ENCODE measurements at regions not wholly inside any gene's neighbourhood (a gene's known extent, or its start where the extent isn't known, plus 50 kb on each side); places are given as distances from the start of the nearest gene placed in this dataset.
A peak's percentile ranks its signal among the peaks of the same experiment; 100 is the strongest.

DNA sequence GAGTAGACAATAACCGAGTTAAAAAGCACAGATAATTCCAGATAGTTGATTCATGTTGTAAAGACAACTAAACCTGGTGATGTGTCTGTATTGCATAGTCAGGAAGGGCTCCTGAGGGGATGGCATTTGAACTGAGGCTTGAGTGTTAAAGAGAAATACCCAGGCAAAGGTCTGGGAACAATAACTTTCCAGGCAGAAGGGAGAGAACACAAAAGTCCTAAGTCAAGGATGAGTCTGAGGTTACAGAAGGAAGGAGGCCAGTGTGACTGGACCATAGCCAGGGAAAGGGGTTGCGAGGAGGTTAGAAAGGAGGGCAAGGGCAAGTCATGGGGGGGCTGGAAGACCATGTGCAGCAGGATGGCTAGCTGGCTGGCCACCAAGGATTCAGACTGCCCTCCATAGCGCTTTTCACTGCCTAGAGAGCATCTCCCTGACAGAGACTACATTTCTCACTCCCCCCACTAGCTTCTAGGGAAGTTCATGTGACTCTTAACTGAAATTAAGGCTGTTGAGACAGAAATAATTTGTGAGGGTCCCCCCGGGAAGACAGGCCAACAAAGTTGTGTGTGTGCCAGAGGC, 135.5 kb upstream of the CREB1 start:
- H3K4me3 Mint-ChIP-seq: no peak overlapping the region
- peak overlapping the region in 2 of 7 donors; percentile 30 to 54 for H3K27ac Mint-ChIP-seq
- no peak overlapping the region for H3K4me2 ChIP-seq (replicated peaks; ENCODE audit: extremely low read depth, low read length, poor library complexity, severe bottlenecking)
- H3K36me3 ChIP-seq (replicated peaks in 1 of 2; ENCODE audit: control insufficient read depth in 1 of 2, insufficient read depth in 2 of 2, low read length in 2 of 2): no peaks in the 10 kb centered on the region
- H3K9me3 ChIP-seq (replicated peaks in 1 of 2; ENCODE audit: control insufficient read depth in 1 of 2, insufficient read depth in 1 of 2, low read length in 2 of 2): no peaks in the 10 kb centered on the region
- H3K79me2 ChIP-seq (ENCODE audit: insufficient read depth, low read length): no peaks in the 10 kb centered on the region
- WGBS (ENCODE audit: insufficient coverage): 100% methylated on average over 2 of the region's 4 CpGs
- no peaks in the 10 kb centered on the region for H4K20me1 ChIP-seq (ENCODE audit: insufficient read depth, low read length)
- H3K27ac ChIP-seq (ENCODE audit: low read depth in 1 of 2, low read length in 2 of 2): no peak overlapping the region
- DNase-seq: no peak
- intact Hi-C loops (cut with micrococcal nuclease): no loop called here
- TF ChIP-seq, protein P1, sequence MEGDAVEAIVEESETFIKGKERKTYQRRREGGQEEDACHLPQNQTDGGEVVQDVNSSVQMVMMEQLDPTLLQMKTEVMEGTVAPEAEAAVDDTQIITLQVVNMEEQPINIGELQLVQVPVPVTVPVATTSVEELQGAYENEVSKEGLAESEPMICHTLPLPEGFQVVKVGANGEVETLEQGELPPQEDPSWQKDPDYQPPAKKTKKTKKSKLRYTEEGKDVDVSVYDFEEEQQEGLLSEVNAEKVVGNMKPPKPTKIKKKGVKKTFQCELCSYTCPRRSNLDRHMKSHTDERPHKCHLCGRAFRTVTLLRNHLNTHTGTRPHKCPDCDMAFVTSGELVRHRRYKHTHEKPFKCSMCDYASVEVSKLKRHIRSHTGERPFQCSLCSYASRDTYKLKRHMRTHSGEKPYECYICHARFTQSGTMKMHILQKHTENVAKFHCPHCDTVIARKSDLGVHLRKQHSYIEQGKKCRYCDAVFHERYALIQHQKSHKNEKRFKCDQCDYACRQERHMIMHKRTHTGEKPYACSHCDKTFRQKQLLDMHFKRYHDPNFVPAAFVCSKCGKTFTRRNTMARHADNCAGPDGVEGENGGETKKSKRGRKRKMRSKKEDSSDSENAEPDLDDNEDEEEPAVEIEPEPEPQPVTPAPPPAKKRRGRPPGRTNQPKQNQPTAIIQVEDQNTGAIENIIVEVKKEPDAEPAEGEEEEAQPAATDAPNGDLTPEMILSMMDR (IDR thresholded peaks at IDR 0.05): no peak
- peaks cover 0 to 2% (median 1%) of the 10 kb centered on the region in 3 donors for H3K27me3 Mint-ChIP-seq (ENCODE audit: low read depth in 3 of 3)
- H3K36me3 Mint-ChIP-seq: no peaks in the 10 kb centered on the region
- no peak overlapping the region for H3K9ac ChIP-seq (ENCODE audit: insufficient read depth, low read length, poor library complexity, severe bottlenecking)
- H3K4me1 Mint-ChIP-seq: peaks cover 2% of the 10 kb centered on the region
- H3K27me3 ChIP-seq (ENCODE audit: control insufficient read depth in 2 of 2, insufficient read depth in 2 of 2, low read length in 2 of 2): peaks cover 0 to 2% of the 10 kb centered on the region in 2 donors
- no peak overlapping the region for H2AFZ ChIP-seq (ENCODE audit: insufficient read depth, low read depth, low read length, poor library complexity, severe bottlenecking)
- no peak overlapping the region for H3K4me3 ChIP-seq (replicated peaks in 1 of 3; ENCODE audit: low read depth in 2 of 3, low read length in 3 of 3)
- peaks cover 0 to 4% (median 0%) of the 10 kb centered on the region in 7 donors for H3K9me3 Mint-ChIP-seq
- no peaks in the 10 kb centered on the region for H3K4me1 ChIP-seq (ENCODE audit: control insufficient read depth in 1 of 2, insufficient read depth in 2 of 2, low read length in 2 of 2)

DNA sequence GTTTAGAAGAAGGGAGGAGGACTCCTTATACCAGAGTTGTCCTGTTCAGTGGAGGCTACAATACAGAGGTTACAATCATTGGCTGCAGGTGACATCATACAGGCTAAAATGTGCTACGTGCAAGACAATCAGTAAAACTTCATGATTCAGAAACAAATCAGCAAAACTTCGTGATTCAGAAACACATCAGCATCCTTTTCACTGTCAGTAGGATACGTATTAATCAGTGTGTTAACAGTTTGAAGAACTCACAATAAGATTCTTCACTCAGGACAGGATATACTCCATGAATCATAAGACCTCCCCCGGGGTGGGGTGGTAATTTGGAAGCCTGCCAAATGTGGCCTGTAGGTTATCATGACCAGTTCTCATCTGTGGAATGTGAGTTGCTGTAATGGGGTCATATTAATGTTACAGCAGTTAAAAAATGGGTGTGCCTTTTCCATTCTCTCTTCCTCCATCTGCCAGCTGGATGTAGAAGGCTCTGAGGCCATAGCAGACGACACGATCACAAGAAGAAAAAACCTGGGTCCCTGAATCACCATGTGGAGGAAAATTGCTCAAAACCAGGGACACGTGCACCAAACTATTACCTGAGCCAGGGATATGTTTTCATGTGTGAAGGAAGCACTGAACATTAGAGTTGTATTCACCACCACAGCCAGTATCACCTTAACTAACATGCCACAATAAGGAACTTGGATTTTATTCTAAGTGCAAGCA, 134.8 kb upstream of the CREB1 start:
- H3K27ac Mint-ChIP-seq: no peak overlapping the region
- no peak overlapping the region for H3K4me3 Mint-ChIP-seq

More for the DNA sequence above, 134.8 kb upstream of the CREB1 start:
- Histone ChIP-seq H4K20me1 (ENCODE audit: insufficient read depth, low read length) (no peaks in the 10 kb centered on the region), H2AFZ (ENCODE audit: insufficient read depth, low read depth, low read length, poor library complexity, severe bottlenecking) (no peak overlapping the region), H3K36me3 (replicated peaks in 1 of 2; ENCODE audit: control insufficient read depth in 1 of 2, insufficient read depth in 2 of 2, low read length in 2 of 2) (no peaks in the 10 kb centered on the region), H3K79me2 (ENCODE audit: insufficient read depth, low read length) (no peaks in the 10 kb centered on the region), H3K4me3 (replicated peaks in 1 of 3; ENCODE audit: low read depth in 2 of 3, low read length in 3 of 3) (no peak overlapping the region), H3K9ac (ENCODE audit: insufficient read depth, low read length, poor library complexity, severe bottlenecking) (no peak overlapping the region), H3K9me3 (replicated peaks in 1 of 2; ENCODE audit: control insufficient read depth in 1 of 2, insufficient read depth in 1 of 2, low read length in 2 of 2) (no peaks in the 10 kb centered on the region), H3K27me3 (ENCODE audit: control insufficient read depth in 2 of 2, insufficient read depth in 2 of 2, low read length in 2 of 2) (peaks cover 0 to 2% of the 10 kb centered on the region in 2 donors), H3K4me2 (replicated peaks; ENCODE audit: extremely low read depth, low read length, poor library complexity, severe bottlenecking) (no peak overlapping the region), H3K4me1 (ENCODE audit: control insufficient read depth in 1 of 2, insufficient read depth in 2 of 2, low read length in 2 of 2) (no peaks in the 10 kb centered on the region), H3K27ac (ENCODE audit: low read depth in 1 of 2, low read length in 2 of 2) (no peak overlapping the region)
- TF ChIP-seq, protein P1 (IDR thresholded peaks at IDR 0.05): no peak
- Mint-ChIP-seq H3K4me1 (peaks cover 2% of the 10 kb centered on the region), H3K27me3 (ENCODE audit: low read depth in 3 of 3) (peaks cover 0 to 2% (median 1%) of the 10 kb centered on the region in 3 donors), H3K9me3 (peaks cover 0 to 4% (median 0%) of the 10 kb centered on the region in 7 donors), H3K36me3 (no peaks in the 10 kb centered on the region)
- intact Hi-C loops (cut with micrococcal nuclease): no loop called here
- DNase-seq: no peak
- no CpG with 5 or more reads among the region's 7 CpGs for WGBS (ENCODE audit: insufficient coverage)
